GM23248 (cell line): ENCODE measurements at regions not wholly inside any gene's neighbourhood (a gene's known extent, or its start where the extent isn't known, plus 50 kb on each side); places are given as distances from the start of the nearest gene placed in this dataset.

Source experiments
- EZH2 ChIP-seq: fragments of 200-600 bp; sonication (generic); IDR thresholded peaks from 2 replicates; pipeline ENCODE4 v1.6.1; 2018; ENCODE audit warnings: antibody characterized with exemption, mild to moderate bottlenecking; ENCODE audit not compliant: insufficient read depth, poor library complexity, severe bottlenecking
- EZH2phosphoT487 ChIP-seq: fragments of 200-600 bp; sonication (generic); IDR thresholded peaks from 2 replicates; pipeline ENCODE4 v1.6.1; 2018; ENCODE audit warnings: antibody characterized with exemption, moderate library complexity, mild to moderate bottlenecking, low read depth; ENCODE audit not compliant: insufficient read depth

DNA sequence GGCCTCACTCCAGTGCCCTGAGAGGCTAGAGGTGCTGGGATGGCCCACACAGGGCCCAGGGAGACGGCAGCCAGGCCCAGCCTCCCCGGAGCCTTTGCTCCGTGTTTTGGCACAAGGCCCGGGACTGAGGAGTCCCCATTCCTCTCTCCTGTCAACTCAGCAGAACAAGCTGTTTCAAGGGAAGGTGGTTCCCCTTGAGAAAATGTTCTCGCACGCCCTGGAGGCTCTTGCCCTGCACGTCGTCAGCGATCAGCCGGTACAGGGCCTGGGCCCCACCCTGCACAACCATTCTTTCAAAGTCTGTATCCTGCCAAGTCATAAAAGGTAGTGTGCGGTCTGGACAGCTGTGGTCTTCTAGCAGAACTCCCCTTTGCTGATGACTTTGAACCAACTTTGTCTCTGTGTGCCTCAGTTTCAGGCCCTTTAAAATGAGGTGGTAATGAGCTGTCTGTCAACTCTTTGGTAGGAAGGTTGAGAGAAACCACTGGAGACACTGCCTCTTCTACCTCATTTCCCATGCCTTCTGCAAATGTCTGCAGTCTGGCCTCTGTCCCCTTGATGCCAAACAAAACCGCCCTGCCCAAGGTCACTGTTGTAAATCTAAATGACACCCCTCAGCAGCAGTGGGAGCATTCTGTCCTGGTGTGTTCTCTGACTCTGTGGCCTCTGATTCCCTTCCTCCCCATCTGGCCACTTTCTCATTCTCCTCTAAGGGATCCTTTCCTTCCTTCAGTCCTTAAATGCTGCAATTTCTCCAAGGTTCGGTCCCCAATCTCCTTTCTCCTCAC, 138.6 kb upstream of the JUN start:
- TF ChIP-seq EZH2 = no peak
- no peak for TF ChIP-seq EZH2phosphoT487
